Stomach smooth muscle (tissue), 2 donors: ENCODE measurements at regions not wholly inside any gene's neighbourhood (a gene's known extent, or its start where the extent isn't known, plus 50 kb on each side); places are given as distances from the start of the nearest gene placed in this dataset.

Experiments
- H3K27ac ChIP-seq: one replicate; pipeline ENCODE4 v1.7.0; 2013; ENCODE audit warnings: mild to moderate bottlenecking, low read length, inconsistent platforms
- H3K27me3 ChIP-seq, 2 donors: one replicate each; pipeline ENCODE4 v1.7.0; 2013; ENCODE audit warnings: low read length in 2 of 2; ENCODE audit not compliant: insufficient read depth in 2 of 2, control insufficient read depth in 1 of 2
- H3K36me3 ChIP-seq, 2 donors: one replicate each; pipeline ENCODE4 v1.7.0; 2013; ENCODE audit warnings: low read length in 2 of 2; ENCODE audit not compliant: control insufficient read depth in 2 of 2, insufficient read depth in 2 of 2
- H3K4me1 ChIP-seq: one replicate; pipeline ENCODE4 v1.7.0; 2013; ENCODE audit warnings: low read length; ENCODE audit not compliant: control insufficient read depth, insufficient read depth
- H3K4me3 ChIP-seq, 2 donors: one replicate each; pipeline ENCODE4 v1.7.0; 2013; ENCODE audit warnings: low read length in 2 of 2
- H3K9ac ChIP-seq, 2 donors: one replicate each; pipeline ENCODE4 v1.7.0; 2013; ENCODE audit warnings: low read length in 2 of 2, mild to moderate bottlenecking in 1 of 2
- H3K9me3 ChIP-seq, 2 donors: one replicate each; pipeline ENCODE4 v1.7.0; 2013; ENCODE audit warnings: low read length in 2 of 2; ENCODE audit not compliant: control insufficient read depth in 2 of 2
- donor health status: healthy.
- donor health status: Pancreatic carcinoma.

GRCh38 chr11:131111775-131112174, 195.5 kb upstream of the SNX19 start:
- Histone ChIP-seq H3K36me3 (no peaks in the 10 kb centered on the region), H3K4me1 (no peaks in the 10 kb centered on the region), H3K9ac (no peak overlapping the region), H3K27ac (no peak overlapping the region), H3K27me3 (peaks cover 0 to 2% of the 10 kb centered on the region in 2 donors), H3K9me3 (no peaks in the 10 kb centered on the region), H3K4me3 (no peak overlapping the region)

- Histone ChIP-seq H3K9ac (no peak overlapping the region), H3K4me1 (no peaks in the 10 kb centered on the region), H3K27me3 (no peaks in the 10 kb centered on the region), H3K4me3 (no peak overlapping the region), H3K9me3 (no peaks in the 10 kb centered on the region), H3K36me3 (no peaks in the 10 kb centered on the region), H3K27ac (no peak overlapping the region)
These were observed 202.0 kb upstream of the SNX19 start for GRCh38 chr11:131118247-131118646.

GRCh38 chr11:131121426-131122333, 205.4 kb upstream of the SNX19 start:
- Histone ChIP-seq H3K9ac (no peak overlapping the region), H3K27me3 (no peaks in the 10 kb centered on the region)

GRCh38 chr11:131122448-131122847, 206.2 kb upstream of the SNX19 start:
- Histone ChIP-seq H3K4me3 (no peak overlapping the region), H3K27me3 (no peaks in the 10 kb centered on the region), H3K27ac (no peak overlapping the region), H3K36me3 (no peaks in the 10 kb centered on the region), H3K4me1 (no peaks in the 10 kb centered on the region), H3K9me3 (no peaks in the 10 kb centered on the region), H3K9ac (no peak overlapping the region)

More at GRCh38 chr11:131121426-131122333, 205.4 kb upstream of the SNX19 start:
- Histone ChIP-seq H3K4me1 (no peaks in the 10 kb centered on the region), H3K27ac (no peak overlapping the region), H3K4me3 (no peak overlapping the region), H3K36me3 (no peaks in the 10 kb centered on the region), H3K9me3 (no peaks in the 10 kb centered on the region)

- Histone ChIP-seq H3K36me3 (no peaks in the 10 kb centered on the region), H3K9ac (no peak overlapping the region), H3K4me3 (no peak overlapping the region), H3K27ac (no peak overlapping the region), H3K9me3 (peaks cover 0 to 7% of the 10 kb centered on the region in 2 donors), H3K4me1 (no peaks in the 10 kb centered on the region), H3K27me3 (no peaks in the 10 kb centered on the region)
These were observed 213.2 kb upstream of the SNX19 start for GRCh38 chr11:131129474-131129873.

- Histone ChIP-seq H3K9me3 (no peaks in the 10 kb centered on the region), H3K9ac (no peak overlapping the region), H3K4me1 (no peaks in the 10 kb centered on the region), H3K4me3 (no peak overlapping the region), H3K27me3 (no peaks in the 10 kb centered on the region), H3K27ac (no peak overlapping the region), H3K36me3 (no peaks in the 10 kb centered on the region)
These were observed 219.3 kb upstream of the SNX19 start for GRCh38 chr11:131135611-131136010.

- Histone ChIP-seq H3K4me1 (no peaks in the 10 kb centered on the region), H3K9ac (no peak overlapping the region)
These were observed 220.2 kb upstream of the SNX19 start for GRCh38 chr11:131136486-131136885.

GRCh38 chr11:131137046-131137445, 220.8 kb upstream of the SNX19 start:
- H3K9me3 ChIP-seq = no peaks in the 10 kb centered on the region
- H3K36me3 ChIP-seq = no peaks in the 10 kb centered on the region
- H3K9ac ChIP-seq = no peak overlapping the region
- no peaks in the 10 kb centered on the region for H3K4me1 ChIP-seq
- no peak overlapping the region for H3K4me3 ChIP-seq
- H3K27ac ChIP-seq = no peak overlapping the region
- H3K27me3 ChIP-seq = no peaks in the 10 kb centered on the region

More at GRCh38 chr11:131136486-131136885, 220.2 kb upstream of the SNX19 start:
- no peaks in the 10 kb centered on the region for H3K27me3 ChIP-seq
- no peaks in the 10 kb centered on the region for H3K9me3 ChIP-seq
- no peak overlapping the region for H3K4me3 ChIP-seq
- no peaks in the 10 kb centered on the region for H3K36me3 ChIP-seq
- H3K27ac ChIP-seq = no peak overlapping the region

- no peak overlapping the region for H3K4me3 ChIP-seq
- no peaks in the 10 kb centered on the region for H3K9me3 ChIP-seq
- H3K27me3 ChIP-seq = no peaks in the 10 kb centered on the region
- H3K36me3 ChIP-seq = no peaks in the 10 kb centered on the region
- H3K9ac ChIP-seq = no peak overlapping the region
- no peak overlapping the region for H3K27ac ChIP-seq
- no peaks in the 10 kb centered on the region for H3K4me1 ChIP-seq
These were observed 222.5 kb upstream of the SNX19 start for GRCh38 chr11:131138731-131139130.

GRCh38 chr11:131145791-131146190, 224.6 kb upstream of the NTM start:
- no peaks in the 10 kb centered on the region for H3K9me3 ChIP-seq
- H3K4me3 ChIP-seq = no peak overlapping the region
- H3K9ac ChIP-seq = no peak overlapping the region
- peaks cover 0 to 2% of the 10 kb centered on the region in 2 donors for H3K27me3 ChIP-seq
- H3K27ac ChIP-seq = no peak overlapping the region
- H3K4me1 ChIP-seq = peaks cover 3% of the 10 kb centered on the region
- no peaks in the 10 kb centered on the region for H3K36me3 ChIP-seq

GRCh38 chr11:131146827-131147490, 223.5 kb upstream of the NTM start:
- peaks cover 3% of the 10 kb centered on the region for H3K4me1 ChIP-seq
- H3K4me3 ChIP-seq = no peak overlapping the region
- H3K9ac ChIP-seq = no peak overlapping the region
- H3K27ac ChIP-seq = no peak overlapping the region
- H3K9me3 ChIP-seq = no peaks in the 10 kb centered on the region
- peaks cover 0 to 2% of the 10 kb centered on the region in 2 donors for H3K27me3 ChIP-seq
- no peaks in the 10 kb centered on the region for H3K36me3 ChIP-seq
